HepG2 (cell line): ENCODE measurements at regions not wholly inside any gene's neighbourhood (a gene's known extent, or its start where the extent isn't known, plus 50 kb on each side); places are given as distances from the start of the nearest gene placed in this dataset.
A peak's percentile ranks its signal among the peaks of the same experiment; 100 is the strongest.

Source experiments
- ATAC-seq: fragments of 200-7000 bp; cut with Tn5 transposase; 3 replicates; pipeline ENCODE4 v1.9.1; 2020; ENCODE audit warnings: mild to moderate bottlenecking, moderate library complexity
- BruUV-seq: library from RNA; stranded (reverse); fragments of 400-500 nt; replicated peaks from 2 replicates; lab custom pipeline; 2021; lab: Mats Ljungman, UMichigan
- CTCF ChIA-PET: fragments of 300-600 bp; formaldehyde crosslinking; extraction: SDS; loops from one replicate; lab custom pipeline; 2021; ENCODE audit warnings: low total read pairs, inconsistent platforms, low intra/inter-chr PET ratio; lab: Yijun Ruan, JAX
- POLR2A ChIA-PET: fragments of 350-600 bp; sonication (Branson Sonifier 250); formaldehyde crosslinking; loops from one replicate; lab custom pipeline; 2020; ENCODE audit warnings: antibody characterized with exemption, inconsistent platforms; lab: Yijun Ruan, JAX
- DNase-seq: peaks from one replicate; pipeline ENCODE4 v3.0.0-alpha.2; 2015; ENCODE audit warnings: low spot score
- FAIRE-seq: peaks from 3 replicates; lab custom pipeline; 2011; peaks lifted over from hg19 to GRCh38; lab: Jason Lieb, UNC
- H2AFZ ChIP-seq: one replicate; pipeline ENCODE4 v1.6.1; 2011; ENCODE audit warnings: low read length, inconsistent platforms
- H3K27ac ChIP-seq: fragments of 300-600 bp; 3 replicates; pipeline ENCODE4 v1.8.0; 2011; ENCODE audit warnings: mixed run types, mild to moderate bottlenecking, mixed read lengths, low read length, inconsistent platforms; ENCODE audit not compliant: insufficient read depth; ENCODE audit errors: extremely low read length
- H3K27me3 ChIP-seq, 2 experiments: fragments of 200-600 bp in 1 of 2; 2 replicates in 1 of 2; 3 replicates in 1 of 2; pipeline versions ENCODE4 v1.6.0 to v1.8.0; 2011; ENCODE audit warnings: low read length in 2 of 2, mild to moderate bottlenecking in 2 of 2, moderate library complexity in 2 of 2, inconsistent platforms in 1 of 2; ENCODE audit not compliant: insufficient read depth in 2 of 2, control insufficient read depth in 1 of 2
- H3K36me3 ChIP-seq, 2 experiments: fragments of 200-600 bp in 1 of 2; replicated peaks in 1 of 2; 2 replicates in 1 of 2; 3 replicates in 1 of 2; pipeline versions ENCODE4 v1.5.1 to v1.8.0; 2011; ENCODE audit warnings: low read length in 2 of 2, inconsistent platforms in 1 of 2; ENCODE audit not compliant: insufficient read depth in 2 of 2, control insufficient read depth in 1 of 2
- H3K4me1 ChIP-seq: 2 replicates; pipeline ENCODE4 v1.5.1; 2012; ENCODE audit warnings: low read length, inconsistent platforms; ENCODE audit not compliant: insufficient read depth
- H3K4me2 ChIP-seq: 2 replicates; pipeline ENCODE4 v1.6.0; 2011; ENCODE audit warnings: low read depth, low read length, inconsistent platforms
- H3K4me3 ChIP-seq, 3 experiments: fragments of 200-600 bp in 1 of 3; sonication (generic), shearing (Covaris generic) in 1 of 3; replicated peaks in 1 of 3; 2 replicates each; pipeline ENCODE4 v1.5.1; 2011 to 2016; ENCODE audit warnings: low read length in 3 of 3, inconsistent platforms in 2 of 3, low read depth in 2 of 3, mild to moderate bottlenecking in 2 of 3, control low read depth in 1 of 3, mixed read lengths in 1 of 3; ENCODE audit not compliant: insufficient read depth in 1 of 3
- H3K79me2 ChIP-seq: one replicate; pipeline ENCODE4 v1.6.1; 2011; ENCODE audit warnings: low read length, inconsistent platforms; ENCODE audit not compliant: insufficient read depth
- H3K9ac ChIP-seq: 2 replicates; pipeline ENCODE4 v1.6.0; 2011; ENCODE audit warnings: mild to moderate bottlenecking, low read depth, low read length, inconsistent platforms; ENCODE audit not compliant: insufficient read depth
- H3K9me3 ChIP-seq: 2 replicates; pipeline ENCODE4 v1.5.1; 2012; ENCODE audit warnings: mild to moderate bottlenecking, low read length
- H4K20me1 ChIP-seq: 2 replicates; pipeline ENCODE4 v1.6.0; 2011; ENCODE audit warnings: inconsistent platforms, mild to moderate bottlenecking, low read length, moderate library complexity; ENCODE audit not compliant: insufficient read depth
- CBX1 ChIP-seq: IDR thresholded peaks from one replicate; pipeline ENCODE4 v1.6.1; 2016; ENCODE audit warnings: antibody characterized with exemption, low read depth
- CENPX ChIP-seq: sonication (generic); formaldehyde crosslinking; IDR thresholded peaks from 2 replicates; pipeline ENCODE4 v1.9.0; 2021; ENCODE audit warnings: mild to moderate bottlenecking, missing genetic modification reagents, moderate library complexity
- FIP1L1 ChIP-seq: fragments of 200-400 bp; formaldehyde crosslinking; IDR thresholded peaks from 2 replicates; pipeline ENCODE4 v1.6.1; 2018; ENCODE audit warnings: low read depth, mild to moderate bottlenecking, low read length, moderate library complexity, borderline replicate concordance; ENCODE audit not compliant: insufficient read depth
- JUN ChIP-seq: sonication (generic); formaldehyde crosslinking; IDR thresholded peaks from 2 replicates; pipeline ENCODE4 v1.4.0; 2020; ENCODE audit warnings: mild to moderate bottlenecking, missing genetic modification reagents
- JUND ChIP-seq: sonication (generic); formaldehyde crosslinking; IDR thresholded peaks from 2 replicates; pipeline ENCODE4 v1.8.0; 2022; ENCODE audit warnings: mild to moderate bottlenecking, missing genetic modification reagents
- MAFF ChIP-seq: IDR thresholded peaks from 2 replicates; pipeline ENCODE4 v1.6.1; 2011; ENCODE audit warnings: low read depth, low read length, improper control_type of control experiment
- MAFK ChIP-seq, 2 experiments: IDR thresholded peaks in 1 of 2; conservative IDR thresholded peaks in 1 of 2; 2 replicates each; pipeline ENCODE4 v1.6.1; 2011; ENCODE audit warnings: improper control_type of control experiment in 2 of 2, low read length in 2 of 2
- MLX ChIP-seq: IDR thresholded peaks from 2 replicates; pipeline ENCODE4 v1.6.1; 2016
- NCOA1 ChIP-seq: sonication (generic); formaldehyde crosslinking; IDR thresholded peaks from 2 replicates; pipeline ENCODE4 v1.9.0; 2021; ENCODE audit warnings: missing genetic modification reagents
- RBAK ChIP-seq: sonication (generic); formaldehyde crosslinking; IDR thresholded peaks from 2 replicates; pipeline ENCODE4 v1.5.1; 2020; ENCODE audit warnings: mild to moderate bottlenecking, missing genetic modification reagents
- SETDB1 ChIP-seq: sonication (generic); formaldehyde crosslinking; IDR thresholded peaks from 2 replicates; pipeline ENCODE4 v1.5.1; 2020; ENCODE audit warnings: missing genetic modification reagents, mild to moderate bottlenecking, borderline replicate concordance
- SOX6 ChIP-seq, 2 experiments: fragments of 450-650 bp in 1 of 2; sonication (generic) in 1 of 2; formaldehyde crosslinking in 1 of 2; IDR thresholded peaks; 2 replicates each; pipeline versions ENCODE4 v1.4.0 to v1.6.1; 2017 to 2020; ENCODE audit warnings: antibody characterized with exemption in 1 of 2, mild to moderate bottlenecking in 1 of 2, missing genetic modification reagents in 1 of 2
- ZBTB38 ChIP-seq: sonication (generic); formaldehyde crosslinking; IDR thresholded peaks from 2 replicates; pipeline ENCODE4 v1.5.1; 2020; ENCODE audit warnings: mild to moderate bottlenecking, missing genetic modification reagents
- ZFX ChIP-seq: sonication (generic); formaldehyde crosslinking; IDR thresholded peaks from 2 replicates; pipeline ENCODE4 v1.4.0; 2020; ENCODE audit warnings: mild to moderate bottlenecking, low read depth, missing genetic modification reagents, moderate library complexity
- ZMYM2 ChIP-seq: sonication (generic); formaldehyde crosslinking; IDR thresholded peaks from 2 replicates; pipeline ENCODE4 v1.8.0; 2022; ENCODE audit warnings: mild to moderate bottlenecking, missing genetic modification reagents
- ZNF577 ChIP-seq: sonication (generic); formaldehyde crosslinking; IDR thresholded peaks from 2 replicates; pipeline ENCODE4 v1.4.0; 2020; ENCODE audit warnings: mild to moderate bottlenecking, low read depth, missing genetic modification reagents, borderline replicate concordance
- ZNF704 ChIP-seq: sonication (generic); formaldehyde crosslinking; IDR thresholded peaks from 2 replicates; pipeline ENCODE4 v1.8.1; 2023; ENCODE audit warnings: mild to moderate bottlenecking, inconsistent platforms, moderate library complexity, missing genetic modification reagents, borderline replicate concordance
- WGBS: methylation state at CpG from one replicate; pipeline ENCODE4 v1.1.6; 2017; ENCODE audit warnings: low lambda C conversion rate; 5-methylcytosine and 5-hydroxymethylcytosine counted together
- in situ Hi-C: cut with HindIII; loops from 2 replicates; pipeline ENCODE4 v1.10.0; 2017; ENCODE audit warnings: low pct_unique_long_range_greater_than_20kb; ENCODE audit not compliant: extremely low pct_ligation_motif_present
- intact Hi-C: fragments of 100-400 bp; cut with micrococcal nuclease; formaldehyde crosslinking; loops from one replicate; pipeline ENCODE4 v1.10.0; 2022; ENCODE audit not compliant: unreplicated experiment

GRCh38 chr2:208982831-208983230 is 441.0 kb upstream of the MAP2 start:
- H3K9me3 ChIP-seq = no peaks in the 10 kb centered on the region
- FAIRE-seq (no peak), DNase-seq (no peak), ATAC-seq (no peak)
- intact Hi-C loops (no loop called here), in situ Hi-C loops (no loop called here)
- no peaks in the 10 kb centered on the region for H4K20me1 ChIP-seq
- no TSS peak for BruUV-seq
- 13% methylated on average over 3 of the region's 3 CpGs for WGBS
- POLR2A ChIA-PET = no interaction called here
- no peak overlapping the region for H3K27ac ChIP-seq
- no peaks in the 10 kb centered on the region for H3K4me1 ChIP-seq
- no peak overlapping the region for H3K9ac ChIP-seq
- no peaks in the 10 kb centered on the region for H3K27me3 ChIP-seq
- TF ChIP-seq ZNF577 (CRISPR knock-in tag) (no peak), RBAK (CRISPR knock-in tag) (no peak), JUND (CRISPR knock-in tag) (no peak), ZMYM2 (no peak), MAFK (conservative IDR thresholded peaks at IDR 0.05 in 1 of 2, IDR thresholded peaks at IDR 0.05 in 1 of 2; ENCODE audit: low read length in 2 of 2) (peak; percentile 18 to 32; a peak in 3 of 4 replicates), ZBTB38 (CRISPR knock-in tag) (no peak), FIP1L1 (no peak), MAFF (0 out of 2 replicates have a peak, but pooled peaks have one; percentile 18)
- H2AFZ ChIP-seq = no peak overlapping the region
- H3K36me3 ChIP-seq = no peaks in the 10 kb centered on the region
- no peak overlapping the region for H3K4me3 ChIP-seq
- CTCF ChIA-PET = no interaction called here
- no peaks in the 10 kb centered on the region for H3K79me2 ChIP-seq
- no peak overlapping the region for H3K4me2 ChIP-seq

- no peak overlapping the region for H3K4me2 ChIP-seq
- no peak overlapping the region for H3K4me3 ChIP-seq
- DNase-seq = no peak
- 29% methylated on average over 3 of the region's 3 CpGs for WGBS
- CTCF ChIA-PET = no interaction called here
- no peaks in the 10 kb centered on the region for H3K79me2 ChIP-seq
- no peak for FAIRE-seq
- no peaks in the 10 kb centered on the region for H3K27me3 ChIP-seq
- no peaks in the 10 kb centered on the region for H3K9me3 ChIP-seq
- no peak overlapping the region for H2AFZ ChIP-seq
- no peaks in the 10 kb centered on the region for H3K4me1 ChIP-seq
- in situ Hi-C loops (no loop called here), intact Hi-C loops (no loop called here)
- POLR2A ChIA-PET = no interaction called here
- H3K36me3 ChIP-seq = no peaks in the 10 kb centered on the region
- no peaks in the 10 kb centered on the region for H4K20me1 ChIP-seq
- no peak for ATAC-seq
- no peak overlapping the region for H3K9ac ChIP-seq
- no TSS peak for BruUV-seq
- no peak overlapping the region for H3K27ac ChIP-seq
- TF ChIP-seq NCOA1 (CRISPR knock-in tag) (no peak), MLX (CRISPR knock-in tag) (no peak), ZNF704 (CRISPR knock-in tag) (no peak), CENPX (CRISPR knock-in tag) (no peak), SETDB1 (CRISPR knock-in tag) (no peak), ZFX (no peak), JUN (CRISPR knock-in tag) (no peak), CBX1 (no peak), SOX6 (IDR thresholded peaks at IDR 0.05) (no peak), SOX6 (CRISPR knock-in tag; IDR thresholded peaks at IDR 0.05) (no peak)
Measured at GRCh38 chr2:208983486-208983885, 440.4 kb upstream of the MAP2 start.
